Activated B cell treated with CpG ODN at 0.5 μM for 24 hours (primary cell): ENCODE measurements at regions not wholly inside any gene's neighbourhood (a gene's known extent, or its start where the extent isn't known, plus 50 kb on each side); places are given as distances from the start of the nearest gene placed in this dataset.

ENCODE experiments used
- ATAC-seq: fragments of 200-7000 bp; cut with Tn5 transposase; one replicate; pipeline ENCODE4 v1.10.0; 2021; ENCODE audit warnings: low read depth, mild to moderate bottlenecking, moderate library complexity
- CTCF ChIA-PET: fragments of 350-600 bp; sonication (Branson Sonifier 250); formaldehyde crosslinking; loops from one replicate; lab custom pipeline; 2021; ENCODE audit warnings: antibody characterized with exemption; lab: Charles Lee
- POLR2A ChIA-PET: fragments of 350-600 bp; sonication (Branson Sonifier 250); formaldehyde crosslinking; loops from one replicate; lab custom pipeline; 2021; ENCODE audit warnings: antibody characterized with exemption; lab: Charles Lee
- DNase-seq: peaks from one replicate; pipeline ENCODE4 v3.0.0; 2022
- H3K27ac Mint-ChIP-seq: one replicate; pipeline ENCODE4 v1.8.0; 2020; ENCODE audit warnings: mixed read lengths
- H3K27me3 Mint-ChIP-seq: one replicate; pipeline ENCODE4 v1.8.0; 2021; ENCODE audit warnings: mixed read lengths
- H3K36me3 Mint-ChIP-seq: one replicate; pipeline ENCODE4 v1.8.0; 2021; ENCODE audit warnings: low read depth, mixed read lengths
- H3K4me1 Mint-ChIP-seq: one replicate; pipeline ENCODE4 v1.8.0; 2021; ENCODE audit warnings: mixed read lengths
- H3K4me3 Mint-ChIP-seq: one replicate; pipeline ENCODE4 v1.8.0; 2020; ENCODE audit warnings: mild to moderate bottlenecking, mixed read lengths
- H3K9me3 Mint-ChIP-seq: one replicate; pipeline ENCODE4 v1.8.0; 2020; ENCODE audit warnings: mixed read lengths
- CTCF ChIP-seq: fragments of 200-600 bp; IDR thresholded peaks from one replicate; pipeline ENCODE4 v1.8.0; 2022; ENCODE audit warnings: antibody characterized with exemption, mild to moderate bottlenecking
- intact Hi-C: fragments of 100-400 bp; cut with micrococcal nuclease; formaldehyde crosslinking; loops from one replicate; pipeline ENCODE4 v1.15.1; 2024

- Mint-ChIP-seq H3K4me3 (no peak overlapping the region), H3K9me3 (peaks cover 2% of the 10 kb centered on the region), H3K36me3 (no peaks in the 10 kb centered on the region)
These were observed 617.5 kb upstream of the CHAC2 start for GRCh38 chr2:53150146-53150545.

GRCh38 chr2:53148221-53148620 is 619.4 kb upstream of the CHAC2 start:
- CTCF ChIA-PET = no interaction called here
- Mint-ChIP-seq H3K27me3 (no peaks in the 10 kb centered on the region), H3K4me1 (no peaks in the 10 kb centered on the region), H3K27ac (no peak overlapping the region), H3K36me3 (no peaks in the 10 kb centered on the region), H3K9me3 (peaks cover 2% of the 10 kb centered on the region), H3K4me3 (no peak overlapping the region)
- intact Hi-C loops = no loop called here
- no peak for TF ChIP-seq CTCF
- POLR2A ChIA-PET = no interaction called here
- DNase-seq (no peak), ATAC-seq (no peak)

More at GRCh38 chr2:53150146-53150545, 617.5 kb upstream of the CHAC2 start:
- Mint-ChIP-seq H3K27me3 (no peaks in the 10 kb centered on the region), H3K4me1 (no peaks in the 10 kb centered on the region), H3K27ac (no peak overlapping the region)
- no peak for ATAC-seq
- CTCF ChIA-PET = no interaction called here
- no peak for TF ChIP-seq CTCF
- POLR2A ChIA-PET = no interaction called here
- intact Hi-C loops = no loop called here
- no peak for DNase-seq

DNA sequence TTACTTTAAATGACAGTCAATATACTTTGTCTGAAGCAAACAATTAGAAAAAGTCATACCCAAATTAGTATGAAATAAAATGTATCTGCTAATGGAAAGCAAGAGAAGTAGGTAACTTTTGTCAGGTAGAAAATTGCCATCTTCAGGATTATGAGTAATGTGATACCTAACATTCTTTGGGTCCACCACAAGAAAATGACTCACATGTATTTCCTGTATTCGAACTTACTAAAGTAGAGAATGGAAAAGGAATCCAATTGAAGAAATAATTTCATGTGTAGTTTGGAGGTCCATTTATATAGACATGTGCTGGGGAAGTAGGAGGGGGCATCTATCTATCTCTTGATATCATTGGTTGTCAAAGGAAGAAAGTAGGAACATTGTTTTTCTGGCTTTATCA is 636.2 kb upstream of the CHAC2 start:
- Mint-ChIP-seq H3K36me3 (no peaks in the 10 kb centered on the region), H3K27me3 (no peaks in the 10 kb centered on the region), H3K27ac (no peak overlapping the region), H3K4me1 (no peaks in the 10 kb centered on the region), H3K4me3 (no peak overlapping the region), H3K9me3 (peaks cover 2% of the 10 kb centered on the region)
- no peak for DNase-seq
- ATAC-seq = no peak
- TF ChIP-seq CTCF = no peak
- intact Hi-C loops = no loop called here
- ChIA-PET POLR2A (no interaction called here), CTCF (no interaction called here)

DNA sequence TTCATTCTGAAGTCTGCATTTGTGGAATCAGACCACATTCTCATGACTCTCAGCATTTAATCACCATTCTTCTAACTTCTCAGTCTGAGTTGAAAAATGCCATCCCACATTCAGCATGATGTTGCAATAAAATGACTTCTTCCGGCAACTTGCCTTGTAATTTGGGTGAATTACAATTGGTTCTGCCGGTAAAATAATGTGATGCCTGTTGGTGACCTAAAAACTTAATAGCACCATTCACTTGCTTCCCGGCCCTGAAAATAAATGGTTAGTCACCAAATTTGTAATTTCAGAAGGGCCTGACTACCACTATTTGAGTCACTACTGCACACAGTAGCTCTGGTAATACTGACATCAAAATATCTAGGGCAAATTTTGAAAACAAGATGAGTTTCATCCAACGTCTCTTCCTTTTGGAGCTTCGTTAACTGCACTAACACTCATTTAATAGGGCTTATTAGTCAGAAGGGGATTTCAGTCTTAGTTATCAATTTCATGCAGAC is 637.1 kb upstream of the CHAC2 start:
- DNase-seq (no peak), ATAC-seq (no peak)
- Mint-ChIP-seq H3K9me3 (peaks cover 2% of the 10 kb centered on the region), H3K27me3 (no peaks in the 10 kb centered on the region), H3K27ac (no peak overlapping the region), H3K4me3 (no peak overlapping the region), H3K4me1 (no peaks in the 10 kb centered on the region), H3K36me3 (no peaks in the 10 kb centered on the region)
- ChIA-PET POLR2A (no interaction called here), CTCF (no interaction called here)
- TF ChIP-seq CTCF = no peak
- intact Hi-C loops = no loop called here

GRCh38 chr2:53129851-53130250 is 637.8 kb upstream of the CHAC2 start:
- Mint-ChIP-seq H3K4me3 (no peak overlapping the region), H3K27me3 (no peaks in the 10 kb centered on the region), H3K27ac (no peak overlapping the region), H3K36me3 (no peaks in the 10 kb centered on the region), H3K4me1 (no peaks in the 10 kb centered on the region), H3K9me3 (peaks cover 2% of the 10 kb centered on the region)
- ChIA-PET CTCF (no interaction called here), POLR2A (no interaction called here)
- no peak for TF ChIP-seq CTCF
- intact Hi-C loops = no loop called here
- ATAC-seq = no peak
- DNase-seq = no peak
